ENCODE measurements at regions not wholly inside any gene's neighbourhood (a gene's known extent, or its start where the extent isn't known, plus 50 kb on each side); places are given as distances from the start of the nearest gene placed in this dataset.

GRCh38 chr13:50340551-50341287, 325.5 kb downstream of the KCNRG start:
- Histone ChIP-seq H3K4me1 (no peaks in the 10 kb centered on the region), H3K27ac (no peak overlapping the region), H3K9me3 (no peaks in the 10 kb centered on the region), H3K4me3 (no peak overlapping the region), H3K36me3 (no peaks in the 10 kb centered on the region), H3K27me3 (no peaks in the 10 kb centered on the region)
- intact Hi-C loops (cut with DNase I) = no loop called here
- no peak for TF ChIP-seq POLR2AphosphoS5 (IDR thresholded peaks at IDR 0.05; ENCODE audit: insufficient read depth in 1 of 2, low read depth in 1 of 2)
- DNase-seq (ENCODE audit: extremely low spot score in 2 of 2) = no peak

- Histone ChIP-seq H3K9me3 (no peaks in the 10 kb centered on the region), H3K27ac (no peak overlapping the region), H3K36me3 (no peaks in the 10 kb centered on the region), H3K27me3 (no peaks in the 10 kb centered on the region), H3K4me1 (no peaks in the 10 kb centered on the region), H3K4me3 (no peak overlapping the region)
- intact Hi-C loops (cut with DNase I) = no loop called here
- DNase-seq (ENCODE audit: extremely low spot score in 2 of 2) = no peak
- TF ChIP-seq CTCF (IDR thresholded peaks at IDR 0.05) (no peak), POLR2AphosphoS5 (IDR thresholded peaks at IDR 0.05; ENCODE audit: insufficient read depth in 1 of 2, low read depth in 1 of 2) (no peak), POLR2A (IDR thresholded peaks at IDR 0.05) (no peak)
Observed at GRCh38 chr13:50341526-50341925, 326.3 kb downstream of the KCNRG start.

GRCh38 chr13:50344717-50345116, 329.5 kb downstream of the KCNRG start:
- H3K4me3 ChIP-seq = no peak overlapping the region
- H3K27me3 ChIP-seq = no peaks in the 10 kb centered on the region
- H3K4me1 ChIP-seq = no peaks in the 10 kb centered on the region
- no peak for DNase-seq (ENCODE audit: extremely low spot score in 2 of 2)
- no peak for TF ChIP-seq CTCF (IDR thresholded peaks at IDR 0.05)
- no peak for TF ChIP-seq POLR2AphosphoS5 (IDR thresholded peaks at IDR 0.05; ENCODE audit: insufficient read depth in 1 of 2, low read depth in 1 of 2)
- no peak for TF ChIP-seq POLR2A (IDR thresholded peaks at IDR 0.05)
- H3K27ac ChIP-seq = no peak overlapping the region
- H3K36me3 ChIP-seq = no peaks in the 10 kb centered on the region
- H3K9me3 ChIP-seq = no peaks in the 10 kb centered on the region
- intact Hi-C loops (cut with DNase I) = no loop called here

- no peaks in the 10 kb centered on the region for H3K27me3 ChIP-seq
- no peaks in the 10 kb centered on the region for H3K9me3 ChIP-seq
- no peaks in the 10 kb centered on the region for H3K36me3 ChIP-seq
- no peak overlapping the region for H3K4me3 ChIP-seq
- no peak for DNase-seq (ENCODE audit: extremely low spot score in 2 of 2)
- no peaks in the 10 kb centered on the region for H3K4me1 ChIP-seq
- H3K27ac ChIP-seq = no peak overlapping the region
- no peak for TF ChIP-seq POLR2AphosphoS5 (IDR thresholded peaks at IDR 0.05; ENCODE audit: insufficient read depth in 1 of 2, low read depth in 1 of 2)
- no peak for TF ChIP-seq POLR2A (IDR thresholded peaks at IDR 0.05)
- no peak for TF ChIP-seq CTCF (IDR thresholded peaks at IDR 0.05)
- intact Hi-C loops (cut with DNase I) = no loop called here
Observed at GRCh38 chr13:50345804-50346203, 330.6 kb downstream of the KCNRG start.

- Histone ChIP-seq H3K4me3 (no peak overlapping the region), H3K9me3 (no peaks in the 10 kb centered on the region), H3K4me1 (no peaks in the 10 kb centered on the region), H3K27me3 (no peaks in the 10 kb centered on the region), H3K27ac (no peak overlapping the region), H3K36me3 (no peaks in the 10 kb centered on the region)
- intact Hi-C loops (cut with DNase I) = no loop called here
- DNase-seq (ENCODE audit: extremely low spot score in 2 of 2) = no peak
- TF ChIP-seq CTCF (IDR thresholded peaks at IDR 0.05) = no peak
- no peak for TF ChIP-seq POLR2AphosphoS5 (IDR thresholded peaks at IDR 0.05; ENCODE audit: insufficient read depth in 1 of 2, low read depth in 1 of 2)
- no peak for TF ChIP-seq POLR2A (IDR thresholded peaks at IDR 0.05)
Observed at GRCh38 chr13:50348371-50348770, 333.1 kb downstream of the KCNRG start.

All from vagina (tissue), 2 donors.